ENCODE measurements at regions not wholly inside any gene's neighbourhood (a gene's known extent, or its start where the extent isn't known, plus 50 kb on each side); places are given as distances from the start of the nearest gene placed in this dataset.
"Not testable (repeated sequence)": the region's sequence is repeated elsewhere in the genome, so short reads cannot be mapped to it uniquely, and the experiment has no call there.

DNA sequence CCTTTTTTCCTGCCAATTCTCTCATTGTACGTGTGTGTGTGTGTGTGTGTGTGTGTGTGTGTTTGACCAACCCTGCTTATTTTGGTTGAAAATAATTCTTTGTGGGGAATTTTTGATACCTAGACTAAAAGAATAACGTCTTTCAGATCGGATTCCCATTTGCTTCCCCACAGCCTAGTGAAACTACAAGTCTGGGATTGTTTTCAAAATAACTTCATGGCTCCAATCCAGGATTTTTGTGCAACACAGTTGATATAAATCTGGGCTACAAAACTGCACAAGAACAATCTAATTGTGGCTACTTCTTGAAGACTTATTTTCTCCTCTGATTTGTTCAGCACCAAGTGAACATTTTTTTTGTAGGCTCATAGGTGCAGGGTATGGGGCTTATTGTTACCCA, 332.8 kb upstream of the MIR17HG start:
- no peak for DNase-seq (ENCODE audit: low read depth in 2 of 2)

GRCh38 chr13:91017031-91017668, 330.3 kb upstream of the MIR17HG start:
- peak in 1 of 2 experiments; percentile 11 for DNase-seq (ENCODE audit: low read depth in 2 of 2)

- DNase-seq (ENCODE audit: low read depth in 2 of 2): no peak
These were observed 329.8 kb upstream of the MIR17HG start for GRCh38 chr13:91017669-91018053.

DNA sequence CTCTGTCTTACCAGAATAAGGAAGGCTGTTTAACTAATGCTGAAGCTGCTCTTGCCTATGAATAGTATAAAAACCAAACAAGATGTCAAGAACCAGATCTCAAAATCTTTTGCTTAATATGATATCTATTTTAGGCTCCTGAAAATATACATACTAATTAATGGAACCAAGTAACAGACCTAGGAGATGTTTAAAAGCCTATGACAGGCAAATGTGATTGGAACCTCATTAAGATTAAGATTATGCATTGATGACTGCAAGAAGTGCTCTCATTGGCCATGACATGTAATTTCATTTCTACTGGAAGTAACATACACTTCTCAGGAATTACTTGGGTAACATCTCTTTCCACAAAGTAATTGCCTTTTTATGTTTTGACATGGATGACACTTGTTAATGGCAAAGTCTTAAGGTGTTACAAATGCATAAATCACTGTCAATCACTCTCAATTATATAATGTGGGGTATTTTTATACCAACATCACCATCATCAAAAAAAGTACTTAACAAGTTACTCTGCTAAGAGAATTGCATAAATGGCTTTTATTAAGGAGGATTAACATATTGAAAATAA, 326.9 kb upstream of the MIR17HG start:
- DNase-seq (ENCODE audit: low read depth in 2 of 2): no peak

GRCh38 chr13:91024157-91024792, 323.2 kb upstream of the MIR17HG start:
- DNase-seq (ENCODE audit: low read depth in 2 of 2): no peak

DNA sequence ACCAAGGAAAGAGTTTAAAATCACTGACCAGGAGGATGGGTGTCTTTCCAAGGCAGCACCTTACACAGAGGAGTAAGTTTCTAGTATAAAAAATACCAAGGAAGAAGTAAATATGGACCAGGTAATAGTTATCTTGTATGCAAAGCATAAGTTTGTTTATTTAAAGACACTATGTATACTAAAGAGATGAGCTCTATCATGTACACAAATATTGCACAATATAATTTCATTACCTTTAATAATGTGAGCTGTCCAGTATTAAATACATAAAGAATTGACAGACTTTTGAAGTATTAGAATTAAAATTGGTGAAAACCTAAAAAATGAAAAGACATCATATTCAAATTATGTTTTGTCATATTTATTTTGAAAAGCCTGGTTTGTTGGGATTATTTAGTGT, 322.0 kb upstream of the MIR17HG start:
- DNase-seq (ENCODE audit: low read depth in 2 of 2): no peak

DNA sequence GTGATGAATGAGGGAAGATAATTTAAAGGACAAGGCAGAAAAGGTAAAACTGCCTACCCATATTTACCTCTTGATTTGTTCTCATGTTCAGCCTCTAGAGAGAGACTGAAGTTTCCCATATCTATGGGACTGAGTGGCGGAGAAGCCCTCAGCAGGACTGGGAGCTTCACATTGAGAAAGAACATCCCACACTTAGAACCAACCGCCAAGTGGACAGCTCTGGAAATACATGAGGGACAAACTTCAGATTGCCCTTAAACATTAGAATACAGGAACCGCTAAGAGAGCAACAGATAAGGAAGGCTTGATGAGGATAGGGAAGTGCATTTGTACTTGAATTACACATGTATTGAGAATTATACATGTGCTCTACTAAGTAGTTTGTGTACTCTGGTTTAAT, 316.0 kb upstream of the MIR17HG start:
- DNase-seq (ENCODE audit: low read depth in 2 of 2): no peak

DNA sequence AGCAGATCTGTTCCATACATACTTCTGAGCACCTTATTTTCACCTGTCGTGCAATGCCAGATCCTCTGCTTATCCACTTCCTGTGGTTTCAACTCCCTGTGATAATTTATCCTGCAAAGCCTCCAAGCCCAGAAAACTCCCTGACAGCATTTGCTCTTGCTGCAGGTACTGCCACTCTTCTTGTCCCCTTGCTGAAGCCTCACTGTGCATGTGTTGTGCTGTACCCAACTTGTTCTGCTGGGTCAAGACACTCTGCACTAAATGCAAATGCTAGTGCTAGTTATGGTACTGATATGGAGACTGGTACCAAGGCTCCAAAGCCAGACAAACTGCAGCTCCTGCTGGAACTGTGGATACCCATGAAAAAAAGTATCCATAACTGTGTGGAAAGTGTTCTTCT, 315.4 kb upstream of the MIR17HG start:
- no peak for DNase-seq (ENCODE audit: low read depth in 2 of 2)

GRCh38 chr13:91036886-91037285, 310.6 kb upstream of the MIR17HG start:
- no peak for DNase-seq (ENCODE audit: low read depth in 2 of 2)

- no peak for DNase-seq (ENCODE audit: low read depth in 2 of 2)
These were observed 304.6 kb upstream of the MIR17HG start for GRCh38 chr13:91042870-91043269.

GRCh38 chr13:91045351-91046034, 302.0 kb upstream of the MIR17HG start:
- DNase-seq (ENCODE audit: low read depth in 2 of 2): no peak

GRCh38 chr13:91046715-91047327, 300.7 kb upstream of the MIR17HG start:
- no peak for DNase-seq (ENCODE audit: low read depth in 2 of 2)

- no peak for DNase-seq (ENCODE audit: low read depth in 2 of 2)
These were observed 296.5 kb upstream of the MIR17HG start for GRCh38 chr13:91050970-91051369.

DNA sequence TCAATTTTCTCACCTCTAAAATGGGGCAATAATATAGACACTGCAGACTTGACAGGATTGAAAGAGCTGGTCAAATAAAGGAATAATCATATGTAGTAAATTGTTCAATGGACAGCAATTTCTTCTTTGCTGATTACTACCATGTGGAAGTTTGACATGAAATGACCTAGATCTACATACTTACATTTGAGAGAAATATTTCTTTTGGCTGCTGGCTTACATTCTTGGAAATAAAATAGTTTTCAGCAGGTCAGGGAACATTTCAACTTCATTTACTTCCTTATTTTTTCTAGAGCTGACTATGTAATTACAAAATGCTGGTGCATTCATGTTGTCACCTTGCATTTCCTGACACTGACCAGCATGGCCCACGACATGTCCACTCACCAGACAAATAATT, 294.6 kb upstream of the MIR17HG start:
- no peak for DNase-seq (ENCODE audit: low read depth in 2 of 2)

GRCh38 chr13:91053318-91054065, 294.0 kb upstream of the MIR17HG start:
- DNase-seq (ENCODE audit: low read depth in 2 of 2): no peak

DNA sequence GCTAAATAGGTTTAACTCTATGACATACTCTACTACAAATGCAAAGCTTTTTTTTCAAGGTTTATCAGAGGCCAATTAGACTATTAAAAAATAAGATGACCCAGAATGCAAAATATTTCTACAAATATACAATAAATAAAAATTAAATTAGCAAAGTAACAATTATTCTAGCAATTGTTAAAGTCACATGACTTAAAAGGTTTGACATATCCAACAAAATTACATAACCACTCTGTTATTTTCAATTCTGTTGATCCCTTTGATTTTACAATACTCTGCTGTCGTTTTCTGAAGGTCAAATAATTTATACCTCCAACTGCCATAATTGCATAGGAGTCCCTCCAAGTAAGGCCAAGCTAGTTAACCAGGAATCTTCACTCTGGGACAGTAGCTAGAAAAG, 292.6 kb upstream of the MIR17HG start:
- no peak for DNase-seq (ENCODE audit: low read depth in 2 of 2)

DNA sequence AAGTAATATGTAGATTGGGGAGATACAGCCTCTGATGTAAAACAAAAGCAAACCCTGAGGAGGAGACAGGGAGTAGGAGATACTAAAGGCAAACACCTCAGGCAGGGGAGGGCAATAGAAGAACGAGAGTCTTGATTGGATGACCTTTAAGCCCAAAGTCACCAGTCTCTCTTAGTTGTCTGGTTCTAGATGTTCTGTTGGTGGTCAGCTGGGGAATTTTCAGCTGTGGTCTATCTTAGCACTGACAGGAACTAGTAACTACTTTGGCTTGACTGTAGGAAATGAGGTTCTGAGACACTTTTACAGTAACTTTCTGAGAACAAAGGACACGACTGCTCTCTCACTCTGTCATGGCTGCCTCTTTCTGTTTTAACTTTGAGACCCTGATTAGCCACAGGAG, 290.7 kb upstream of the MIR17HG start:
- DNase-seq (ENCODE audit: low read depth in 2 of 2): no peak

GRCh38 chr13:91057507-91057906, 290.0 kb upstream of the MIR17HG start:
- not testable (repeated sequence) for DNase-seq (ENCODE audit: low read depth in 2 of 2)

GRCh38 chr13:91058066-91058465, 289.4 kb upstream of the MIR17HG start:
- no peak for DNase-seq (ENCODE audit: low read depth in 2 of 2)

- DNase-seq (ENCODE audit: low read depth in 2 of 2): no peak
These were observed 288.6 kb upstream of the MIR17HG start for GRCh38 chr13:91058919-91059318.

DNA sequence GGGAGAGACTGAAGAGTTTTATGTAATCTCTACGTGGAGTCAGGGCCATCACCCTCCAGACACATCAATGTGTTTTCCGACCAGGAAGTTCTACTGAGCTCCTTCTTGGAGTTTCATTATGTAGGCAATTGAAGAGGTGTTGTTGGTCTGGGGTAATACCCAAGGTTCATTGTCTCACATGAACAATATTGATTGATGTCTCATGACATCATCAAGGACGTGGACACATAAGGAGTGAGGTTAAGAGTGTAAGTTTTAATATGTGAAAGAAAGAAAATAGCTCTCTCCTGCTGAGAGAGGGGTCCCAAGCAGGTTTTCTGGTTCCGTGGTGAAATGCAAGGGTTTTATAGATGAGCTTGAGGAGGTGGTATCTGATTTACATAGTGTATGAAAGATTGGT, 280.7 kb upstream of the MIR17HG start:
- DNase-seq (ENCODE audit: low read depth in 2 of 2): no peak

DNA sequence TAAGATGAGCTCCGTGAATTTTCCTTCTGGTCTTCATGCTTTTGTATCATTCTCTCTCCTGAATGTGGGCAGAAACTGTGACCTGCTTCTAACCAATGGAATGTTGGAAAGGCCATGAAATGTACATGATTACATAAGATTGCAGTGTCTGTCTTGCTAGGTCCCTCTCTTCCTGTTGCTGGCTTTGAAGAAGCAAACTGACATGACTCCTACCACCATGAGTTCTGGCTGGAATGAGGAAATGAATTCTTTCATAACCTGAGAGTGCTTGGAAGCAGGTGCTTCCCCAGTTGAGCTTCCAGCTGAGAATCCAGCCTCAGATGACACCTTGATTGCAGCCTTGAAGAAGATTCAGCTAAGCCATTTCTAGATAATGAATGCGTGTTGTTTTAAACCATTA, 275.0 kb upstream of the MIR17HG start:
- no peak for DNase-seq (ENCODE audit: low read depth in 2 of 2)

All from stimulated activated CD4-positive, alpha-beta T cell treated with anti-CD3 and anti-CD28 coated beads, Interleukin-12 subunit alpha, Interleukin-12 subunit beta, amount 100 ng/mL, for 24 hours (primary cell).